Pons (tissue), 1 donor: ENCODE measurements at regions not wholly inside any gene's neighbourhood (a gene's known extent, or its start where the extent isn't known, plus 50 kb on each side); places are given as distances from the start of the nearest gene placed in this dataset.
"Not testable (repeated sequence)": the region's sequence is repeated elsewhere in the genome, so short reads cannot be mapped to it uniquely, and the experiment has no call there.

Source experiments
- DNase-seq: peaks from one replicate; pipeline ENCODE4 v3.0.0-alpha.2; 2016; ENCODE audit warnings: low spot score

- no peak for DNase-seq
Measured at GRCh38 chr6:144777249-144777648, 492.1 kb downstream of the UTRN start.

- DNase-seq = no peak
Measured at GRCh38 chr6:144778056-144778455, 492.9 kb downstream of the UTRN start.

GRCh38 chr6:144778773-144779492, 493.8 kb downstream of the UTRN start:
- no peak for DNase-seq

- no peak for DNase-seq
Measured at GRCh38 chr6:144781836-144782235, 496.7 kb downstream of the UTRN start.

GRCh38 chr6:144782634-144783033, 497.5 kb downstream of the UTRN start:
- no peak for DNase-seq

GRCh38 chr6:144785056-144785455, 499.9 kb downstream of the UTRN start:
- no peak for DNase-seq

- DNase-seq = no peak
Measured at GRCh38 chr6:144786825-144787224, 501.7 kb downstream of the UTRN start.

- no peak for DNase-seq
Measured at GRCh38 chr6:144793744-144794143, 508.6 kb downstream of the UTRN start.

GRCh38 chr6:144795022-144795421, 509.9 kb downstream of the UTRN start:
- DNase-seq = not testable (repeated sequence)

- no peak for DNase-seq
Measured at GRCh38 chr6:144796070-144796469, 510.9 kb downstream of the UTRN start.

GRCh38 chr6:144797881-144798589, 512.9 kb downstream of the UTRN start:
- no peak for DNase-seq

- DNase-seq = no peak
Measured at GRCh38 chr6:144804246-144804790, 519.2 kb downstream of the UTRN start.

- DNase-seq = no peak
Measured at GRCh38 chr6:144805049-144805448, 519.9 kb downstream of the UTRN start.

GRCh38 chr6:144806222-144806621, 521.1 kb downstream of the UTRN start:
- no peak for DNase-seq

GRCh38 chr6:144809120-144809519, 524.0 kb downstream of the UTRN start:
- no peak for DNase-seq

GRCh38 chr6:144809969-144810368, 524.8 kb downstream of the UTRN start:
- DNase-seq = no peak

- no peak for DNase-seq
Measured at GRCh38 chr6:144811140-144811539, 526.0 kb downstream of the UTRN start.

- DNase-seq = no peak
Measured at GRCh38 chr6:144816936-144817335, 531.8 kb downstream of the UTRN start.

- no peak for DNase-seq
Measured at GRCh38 chr6:144820270-144820669, 535.1 kb downstream of the UTRN start.

GRCh38 chr6:144823131-144823530, 538.0 kb downstream of the UTRN start:
- no peak for DNase-seq

- DNase-seq = no peak
Measured at GRCh38 chr6:144824018-144824417, 538.9 kb downstream of the UTRN start.

GRCh38 chr6:144834426-144835038, 549.4 kb downstream of the UTRN start:
- no peak for DNase-seq
